HepG2 (cell line): ENCODE measurements at regions not wholly inside any gene's neighbourhood (a gene's known extent, or its start where the extent isn't known, plus 50 kb on each side); places are given as distances from the start of the nearest gene placed in this dataset.

ENCODE experiments used
- ARNTL ChIP-seq: sonication (generic); formaldehyde crosslinking; IDR thresholded peaks from 2 replicates; pipeline ENCODE4 v1.4.0; 2020; ENCODE audit warnings: mild to moderate bottlenecking, missing genetic modification reagents
- CAMTA2 ChIP-seq: sonication (generic); formaldehyde crosslinking; IDR thresholded peaks from 2 replicates; pipeline ENCODE4 v1.4.0; 2020; ENCODE audit warnings: mild to moderate bottlenecking, missing genetic modification reagents, borderline replicate concordance
- EP300 ChIP-seq, 3 experiments: sonication (generic) in 1 of 3; formaldehyde crosslinking in 1 of 3; IDR thresholded peaks; 2 replicates each; pipeline versions ENCODE4 v1.5.1 to v1.6.1; 2011 to 2020; ENCODE audit warnings: low read depth in 2 of 3, low read length in 2 of 3, borderline replicate concordance in 1 of 3, improper control_type of control experiment in 1 of 3, mild to moderate bottlenecking in 1 of 3, missing genetic modification reagents in 1 of 3, moderate library complexity in 1 of 3
- EZH2 ChIP-seq: conservative IDR thresholded peaks from 2 replicates; pipeline ENCODE4 v1.6.1; 2012; ENCODE audit warnings: mild to moderate bottlenecking, low read depth, low read length, moderate library complexity
- FLYWCH1 ChIP-seq: sonication (generic); formaldehyde crosslinking; IDR thresholded peaks from 2 replicates; pipeline ENCODE4 v1.8.1; 2023; ENCODE audit warnings: mild to moderate bottlenecking, missing genetic modification reagents
- NCOA2 ChIP-seq: sonication (generic); formaldehyde crosslinking; IDR thresholded peaks from 2 replicates; pipeline ENCODE4 v1.8.0; 2022; ENCODE audit warnings: inconsistent platforms
- POLR2A ChIP-seq, 2 experiments: IDR thresholded peaks; 2 replicates each; pipeline ENCODE4 v1.6.1; 2011; ENCODE audit warnings: low read depth in 2 of 2, low read length in 2 of 2, mild to moderate bottlenecking in 1 of 2, moderate library complexity in 1 of 2; ENCODE audit not compliant: insufficient read depth in 1 of 2
- POLR2AphosphoS2 ChIP-seq: IDR thresholded peaks from 2 replicates; pipeline ENCODE4 v1.6.1; 2011; ENCODE audit warnings: low read depth, low read length, improper control_type of control experiment
- RFX5 ChIP-seq: IDR thresholded peaks from 2 replicates; pipeline ENCODE4 v1.6.1; 2011; ENCODE audit warnings: low read depth, low read length, improper control_type of control experiment
- SRF ChIP-seq: IDR thresholded peaks from 2 replicates; pipeline ENCODE4 v1.6.1; 2011; ENCODE audit warnings: mild to moderate bottlenecking, low read depth, low read length, moderate library complexity
- TFAP4 ChIP-seq: sonication (generic); IDR thresholded peaks from 2 replicates; pipeline ENCODE4 v1.6.1; 2016; ENCODE audit warnings: low read depth, borderline replicate concordance
- ZNF12 ChIP-seq: sonication (generic); formaldehyde crosslinking; IDR thresholded peaks from 2 replicates; pipeline ENCODE4 v1.5.0; 2020; ENCODE audit warnings: missing genetic modification reagents
- ZNF24 ChIP-seq: fragments of 450-650 bp; IDR thresholded peaks from 2 replicates; pipeline ENCODE4 v1.6.1; 2017; ENCODE audit warnings: antibody characterized with exemption, mild to moderate bottlenecking
- ZNF280B ChIP-seq: sonication (generic); formaldehyde crosslinking; IDR thresholded peaks from 2 replicates; pipeline ENCODE4 v1.5.0; 2020; ENCODE audit warnings: missing genetic modification reagents, mild to moderate bottlenecking, borderline replicate concordance

- TF ChIP-seq CAMTA2 (no peak), ZNF12 (no peak), ZNF280B (CRISPR knock-in tag) (no peak), POLR2A (IDR thresholded peaks at IDR 0.05; ENCODE audit: insufficient read depth in 1 of 2, low read depth in 2 of 2, low read length in 2 of 2) (no peak), ZNF24 (no peak), TFAP4 (no peak), RFX5 (no peak), EP300 (IDR thresholded peaks at IDR 0.05; ENCODE audit: low read depth in 2 of 2, low read length in 2 of 2) (no peak), EP300 (CRISPR knock-in tag; IDR thresholded peaks at IDR 0.05; ENCODE audit: borderline replicate concordance) (no peak), ARNTL (CRISPR knock-in tag) (no peak), NCOA2 (CRISPR knock-in tag) (no peak), POLR2AphosphoS2 (no peak), SRF (no peak), EZH2 (no peak), FLYWCH1 (CRISPR knock-in tag) (no peak)
Observed at GRCh38 chr6:4304927-4305455, 169.6 kb upstream of the ECI2 start.
